Coronary artery (tissue), 2 donors: ENCODE measurements at regions not wholly inside any gene's neighbourhood (a gene's known extent, or its start where the extent isn't known, plus 50 kb on each side); places are given as distances from the start of the nearest gene placed in this dataset.

ENCODE experiments used
- DNase-seq: peaks from one replicate; pipeline ENCODE4 v3.0.0-alpha.2; 2017; ENCODE audit warnings: low spot score
- H3K27ac ChIP-seq, 2 donors: fragments of 200-600 bp; sonication (generic); one replicate each; pipeline ENCODE4 v1.5.1; 2016 to 2019
- H3K4me3 ChIP-seq: fragments of 200-600 bp; sonication (generic); 2 replicates; pipeline ENCODE4 v1.5.1; 2016; ENCODE audit warnings: mild to moderate bottlenecking, moderate library complexity
- CTCF ChIP-seq: fragments of 200-600 bp; sonication (generic); IDR thresholded peaks from one replicate; pipeline ENCODE4 v1.5.1; 2019; ENCODE audit warnings: antibody characterized with exemption

- no peak for TF ChIP-seq CTCF
- Histone ChIP-seq H3K4me3 (no peak overlapping the region), H3K27ac (no peak overlapping the region)
- no peak for DNase-seq
These were observed 1352.5 kb downstream of the ZPLD1 start for GRCh38 chr3:103787164-103787871.

DNA sequence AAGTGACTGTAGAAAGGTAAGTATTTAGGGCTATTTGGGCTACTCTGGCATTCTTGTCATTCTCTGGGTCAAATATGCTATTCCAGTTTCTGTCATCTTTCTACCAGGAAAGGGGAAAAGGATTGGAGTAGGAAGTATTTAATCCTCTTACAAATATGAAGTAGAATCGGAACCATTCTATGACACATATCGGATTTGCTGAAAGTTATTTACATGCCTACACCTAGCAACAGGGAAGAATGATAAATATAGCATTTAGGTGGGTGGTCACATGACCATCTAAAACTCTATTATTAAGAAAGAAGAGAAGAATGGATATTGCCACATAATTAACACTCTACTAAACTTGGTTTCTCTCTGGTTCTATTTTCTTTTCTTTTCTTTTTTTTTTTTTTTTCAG lies 1353.1 kb downstream of the ZPLD1 start:
- DNase-seq, result no peak
- H3K4me3 ChIP-seq, result no peak overlapping the region
- H3K27ac ChIP-seq, result no peak overlapping the region
- TF ChIP-seq CTCF, result no peak

- TF ChIP-seq CTCF, result no peak
- no peak overlapping the region for H3K4me3 ChIP-seq
- DNase-seq, result no peak
- H3K27ac ChIP-seq, result no peak overlapping the region
These were observed 1357.1 kb downstream of the ZPLD1 start for GRCh38 chr3:103791786-103792515.

DNA sequence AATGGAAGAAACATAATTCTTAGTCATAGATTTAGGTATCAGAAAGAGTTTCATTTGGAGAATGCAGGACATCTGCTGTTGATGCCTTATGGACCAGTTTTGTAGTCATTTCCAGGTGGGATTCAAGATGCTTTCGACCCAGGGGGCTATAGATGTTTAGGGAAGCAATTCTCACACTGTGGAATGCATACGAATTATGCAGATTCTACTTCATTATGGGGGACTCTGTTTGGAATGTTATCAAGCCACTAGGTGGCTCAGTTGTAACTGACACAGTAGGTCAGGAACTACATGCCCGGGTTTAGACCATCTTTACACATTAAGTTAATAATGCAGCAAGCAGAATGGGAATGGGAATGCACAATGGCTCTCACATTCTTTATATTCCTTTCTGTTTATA lies 1359.8 kb downstream of the ZPLD1 start:
- no peak for TF ChIP-seq CTCF
- no peak overlapping the region for H3K27ac ChIP-seq
- no peak overlapping the region for H3K4me3 ChIP-seq
- no peak for DNase-seq

GRCh38 chr3:103796068-103796467 lies 1361.3 kb downstream of the ZPLD1 start:
- TF ChIP-seq CTCF, result no peak
- H3K4me3 ChIP-seq, result no peak overlapping the region
- H3K27ac ChIP-seq, result no peak overlapping the region
- no peak for DNase-seq

DNA sequence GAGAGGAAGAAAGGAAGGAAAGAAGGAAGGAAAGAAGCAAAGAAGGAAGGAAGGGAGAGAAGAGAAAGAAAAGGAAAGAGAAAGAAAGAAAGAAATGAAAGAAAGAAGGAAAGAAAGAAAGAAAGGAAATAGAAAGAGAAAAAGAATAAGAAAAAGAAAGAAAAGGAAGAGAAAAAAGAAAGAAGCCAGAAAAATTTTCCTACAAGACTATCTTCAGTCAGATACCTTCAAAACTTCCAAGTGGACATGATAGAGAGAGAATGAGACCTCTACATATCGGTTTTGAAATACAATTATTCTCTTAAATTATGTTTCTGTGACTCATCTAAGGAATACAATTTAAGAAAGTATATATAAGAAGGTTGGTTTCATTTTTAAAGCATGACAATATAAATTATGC lies 1369.0 kb downstream of the ZPLD1 start:
- no peak for DNase-seq
- TF ChIP-seq CTCF, result no peak
- no peak overlapping the region for H3K27ac ChIP-seq
- H3K4me3 ChIP-seq, result no peak overlapping the region

GRCh38 chr3:103810167-103810566 lies 1375.4 kb downstream of the ZPLD1 start:
- no peak for DNase-seq
- TF ChIP-seq CTCF, result no peak
- H3K27ac ChIP-seq, result no peak overlapping the region
- H3K4me3 ChIP-seq, result no peak overlapping the region
